ENCODE measurements at regions not wholly inside any gene's neighbourhood (a gene's known extent, or its start where the extent isn't known, plus 50 kb on each side); places are given as distances from the start of the nearest gene placed in this dataset.

DNA sequence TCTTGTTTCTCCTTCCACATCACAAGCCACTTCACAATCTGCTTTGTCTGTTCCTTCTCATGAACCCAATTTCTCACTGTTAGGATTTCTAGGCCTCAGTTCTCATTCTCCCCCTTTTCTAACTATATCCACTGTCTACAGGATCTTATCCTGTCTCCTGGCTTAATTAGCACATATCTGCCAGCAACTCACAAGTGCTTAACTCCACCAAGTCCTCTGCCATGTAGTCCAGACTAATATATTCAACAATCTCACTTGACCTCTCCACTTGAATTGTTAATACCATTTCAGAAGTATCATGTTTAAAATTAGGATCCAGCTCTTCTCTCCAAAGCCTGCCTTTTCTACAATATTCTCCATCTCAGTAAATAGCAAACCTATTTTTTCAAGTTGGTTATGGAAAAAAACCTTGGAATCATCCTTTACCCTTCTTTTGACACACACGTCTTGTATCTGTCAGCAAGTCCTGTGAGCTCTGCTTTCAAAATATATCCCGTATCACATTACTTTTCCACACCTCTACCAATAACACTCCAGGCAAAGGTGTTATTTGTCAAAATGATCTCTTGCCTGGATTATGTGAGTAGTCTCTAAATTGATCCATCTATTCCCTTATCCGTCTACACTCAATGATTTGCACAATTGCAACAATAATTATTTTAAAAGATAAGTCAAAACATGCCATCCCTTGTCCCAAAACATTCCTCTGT lies 127.2 kb upstream of the SLIT2 start:
- ChIA-PET CTCF (no interaction called here), POLR2A (no interaction called here)
- no peak for DNase-seq (ENCODE audit: extremely low spot score)
- TF ChIP-seq, protein P1, sequence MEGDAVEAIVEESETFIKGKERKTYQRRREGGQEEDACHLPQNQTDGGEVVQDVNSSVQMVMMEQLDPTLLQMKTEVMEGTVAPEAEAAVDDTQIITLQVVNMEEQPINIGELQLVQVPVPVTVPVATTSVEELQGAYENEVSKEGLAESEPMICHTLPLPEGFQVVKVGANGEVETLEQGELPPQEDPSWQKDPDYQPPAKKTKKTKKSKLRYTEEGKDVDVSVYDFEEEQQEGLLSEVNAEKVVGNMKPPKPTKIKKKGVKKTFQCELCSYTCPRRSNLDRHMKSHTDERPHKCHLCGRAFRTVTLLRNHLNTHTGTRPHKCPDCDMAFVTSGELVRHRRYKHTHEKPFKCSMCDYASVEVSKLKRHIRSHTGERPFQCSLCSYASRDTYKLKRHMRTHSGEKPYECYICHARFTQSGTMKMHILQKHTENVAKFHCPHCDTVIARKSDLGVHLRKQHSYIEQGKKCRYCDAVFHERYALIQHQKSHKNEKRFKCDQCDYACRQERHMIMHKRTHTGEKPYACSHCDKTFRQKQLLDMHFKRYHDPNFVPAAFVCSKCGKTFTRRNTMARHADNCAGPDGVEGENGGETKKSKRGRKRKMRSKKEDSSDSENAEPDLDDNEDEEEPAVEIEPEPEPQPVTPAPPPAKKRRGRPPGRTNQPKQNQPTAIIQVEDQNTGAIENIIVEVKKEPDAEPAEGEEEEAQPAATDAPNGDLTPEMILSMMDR (IDR thresholded peaks at IDR 0.05; ENCODE audit: control extremely low read depth, extremely low read depth, low read depth, missing control alignments) = no peak

- no peak for DNase-seq (ENCODE audit: extremely low spot score)
- POLR2A ChIA-PET = no interaction called here
- TF ChIP-seq, protein P1 (IDR thresholded peaks at IDR 0.05; ENCODE audit: control extremely low read depth, extremely low read depth, low read depth, missing control alignments) = no peak
- CTCF ChIA-PET = no interaction called here
Observed at GRCh38 chr4:20122198-20122988, 129.3 kb upstream of the SLIT2 start.

DNA sequence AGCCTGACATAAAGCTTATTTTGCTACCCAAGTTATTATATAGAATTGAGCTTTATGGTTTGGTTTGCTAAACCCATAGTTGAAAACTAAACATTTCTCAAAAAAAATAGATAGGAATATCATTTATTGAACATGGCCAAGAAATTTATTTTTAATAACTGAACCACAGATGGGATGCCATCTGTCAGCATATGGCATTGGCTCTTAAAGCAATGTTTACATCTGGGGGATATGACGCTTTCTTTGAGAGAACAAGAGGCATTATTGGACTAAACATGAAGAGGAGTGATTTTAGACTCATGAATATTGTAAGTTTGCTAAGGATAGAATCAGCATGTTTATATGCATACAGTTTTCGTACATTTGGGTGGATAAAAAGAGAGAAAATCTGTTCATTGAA lies 132.6 kb upstream of the SLIT2 start:
- ChIA-PET POLR2A (no interaction called here), CTCF (no interaction called here)
- TF ChIP-seq, protein P1 (IDR thresholded peaks at IDR 0.05; ENCODE audit: control extremely low read depth, extremely low read depth, low read depth, missing control alignments) = no peak
- DNase-seq (ENCODE audit: extremely low spot score) = no peak

GRCh38 chr4:20109391-20109790 lies 142.3 kb upstream of the SLIT2 start:
- POLR2A ChIA-PET = no interaction called here
- TF ChIP-seq, protein P1 (IDR thresholded peaks at IDR 0.05; ENCODE audit: control extremely low read depth, extremely low read depth, low read depth, missing control alignments) = no peak
- CTCF ChIA-PET = no interaction called here
- no peak for DNase-seq (ENCODE audit: extremely low spot score)

- CTCF ChIA-PET = no interaction called here
- TF ChIP-seq, protein P1 (IDR thresholded peaks at IDR 0.05; ENCODE audit: control extremely low read depth, extremely low read depth, low read depth, missing control alignments) = no peak
- POLR2A ChIA-PET = no interaction called here
- DNase-seq (ENCODE audit: extremely low spot score) = no peak
Observed at GRCh38 chr4:20106921-20107320, 144.8 kb upstream of the SLIT2 start.

DNA sequence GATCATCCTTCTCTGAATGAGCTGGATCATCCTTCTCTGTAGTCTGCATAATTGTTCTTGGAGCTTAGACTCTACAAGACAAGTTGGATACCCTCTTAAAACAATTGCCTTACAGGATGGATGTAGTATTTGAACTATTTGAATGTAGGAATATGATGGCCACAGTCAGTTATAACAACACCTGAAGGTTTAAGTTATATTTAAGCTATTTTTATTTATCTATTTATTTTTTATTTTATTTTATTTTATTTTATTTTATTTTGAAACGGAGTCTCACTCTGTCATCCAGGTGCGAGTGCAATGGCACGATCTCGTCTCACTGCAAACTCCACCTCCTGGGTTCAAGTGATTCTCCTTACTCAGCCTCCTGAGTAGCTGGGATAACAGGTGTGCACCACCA lies 149.9 kb upstream of the SLIT2 start:
- DNase-seq (ENCODE audit: extremely low spot score) = no peak
- POLR2A ChIA-PET = no interaction called here
- CTCF ChIA-PET = interaction anchor here (0.6 kb wide), 1 partner anchor 202 kb away, joined by 3 read pairs; no protein-coding TSS in a partner anchor
- TF ChIP-seq, protein P1 (IDR thresholded peaks at IDR 0.05; ENCODE audit: control extremely low read depth, extremely low read depth, low read depth, missing control alignments) = no peak

Data from GM10248 (cell line).